Upper lobe of right lung (tissue), 1 donor: ENCODE measurements at regions not wholly inside any gene's neighbourhood (a gene's known extent, or its start where the extent isn't known, plus 50 kb on each side); places are given as distances from the start of the nearest gene placed in this dataset.

Experiments used
- ATAC-seq: fragments of 200-7000 bp; cut with Tn5 transposase; one replicate; pipeline ENCODE4 v1.9.1; 2020; ENCODE audit warnings: mild to moderate bottlenecking, moderate library complexity
- DNase-seq: peaks from one replicate; pipeline ENCODE4 v3.0.0-alpha.2; 2020
- H3K27ac ChIP-seq: fragments of 200-600 bp; one replicate; pipeline ENCODE4 v1.8.0; 2022
- H3K27me3 ChIP-seq: fragments of 200-600 bp; one replicate; pipeline ENCODE4 v1.8.0; 2022; ENCODE audit warnings: mild to moderate bottlenecking
- H3K36me3 ChIP-seq: fragments of 200-600 bp; one replicate; pipeline ENCODE4 v1.8.0; 2022
- H3K4me1 ChIP-seq: fragments of 200-600 bp; one replicate; pipeline ENCODE4 v1.8.0; 2022
- H3K4me3 ChIP-seq: fragments of 200-600 bp; one replicate; pipeline ENCODE4 v1.8.0; 2022; ENCODE audit warnings: mild to moderate bottlenecking
- H3K9me3 ChIP-seq: fragments of 200-600 bp; one replicate; pipeline ENCODE4 v1.8.0; 2022
- intact Hi-C: fragments of 100-400 bp; cut with DNase I; formaldehyde crosslinking; loops from one replicate; pipeline ENCODE4 v1.11.0; 2022
- TF ChIP-seq, protein P1 (sequence below): fragments of 200-600 bp; IDR thresholded peaks from one replicate; pipeline ENCODE4 v1.8.0; 2022; ENCODE audit warnings: antibody characterized with exemption
- donor health status: DM: no; HTN: yes; CAD: no; lungs with severe emphysema.

DNA sequence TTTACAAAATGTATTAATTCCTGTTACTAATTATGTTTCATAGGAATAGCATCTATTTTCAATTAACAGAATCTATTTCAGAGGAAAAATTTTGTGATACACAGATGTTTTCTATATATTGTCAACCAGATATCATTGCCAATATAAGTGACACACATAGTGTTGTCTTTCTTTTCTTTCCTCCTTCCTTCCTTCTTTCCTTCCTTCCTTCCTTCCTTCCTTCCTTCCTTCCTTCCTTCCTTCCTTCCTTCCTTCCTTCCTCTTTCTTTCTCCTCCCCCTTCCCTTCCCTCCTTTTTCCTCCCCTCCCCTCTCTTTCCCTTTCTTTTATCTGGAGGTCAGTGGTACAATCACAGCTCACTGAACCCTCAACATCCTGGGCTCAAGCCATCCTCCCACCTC lies 146.5 kb upstream of the DSEL start:
- no peak overlapping the region for H3K27ac ChIP-seq
- no peaks in the 10 kb centered on the region for H3K36me3 ChIP-seq
- H3K27me3 ChIP-seq: no peaks in the 10 kb centered on the region
- ATAC-seq (no peak), DNase-seq (no peak)
- no peaks in the 10 kb centered on the region for H3K9me3 ChIP-seq
- intact Hi-C loops: no loop called here
- TF ChIP-seq, protein P1, sequence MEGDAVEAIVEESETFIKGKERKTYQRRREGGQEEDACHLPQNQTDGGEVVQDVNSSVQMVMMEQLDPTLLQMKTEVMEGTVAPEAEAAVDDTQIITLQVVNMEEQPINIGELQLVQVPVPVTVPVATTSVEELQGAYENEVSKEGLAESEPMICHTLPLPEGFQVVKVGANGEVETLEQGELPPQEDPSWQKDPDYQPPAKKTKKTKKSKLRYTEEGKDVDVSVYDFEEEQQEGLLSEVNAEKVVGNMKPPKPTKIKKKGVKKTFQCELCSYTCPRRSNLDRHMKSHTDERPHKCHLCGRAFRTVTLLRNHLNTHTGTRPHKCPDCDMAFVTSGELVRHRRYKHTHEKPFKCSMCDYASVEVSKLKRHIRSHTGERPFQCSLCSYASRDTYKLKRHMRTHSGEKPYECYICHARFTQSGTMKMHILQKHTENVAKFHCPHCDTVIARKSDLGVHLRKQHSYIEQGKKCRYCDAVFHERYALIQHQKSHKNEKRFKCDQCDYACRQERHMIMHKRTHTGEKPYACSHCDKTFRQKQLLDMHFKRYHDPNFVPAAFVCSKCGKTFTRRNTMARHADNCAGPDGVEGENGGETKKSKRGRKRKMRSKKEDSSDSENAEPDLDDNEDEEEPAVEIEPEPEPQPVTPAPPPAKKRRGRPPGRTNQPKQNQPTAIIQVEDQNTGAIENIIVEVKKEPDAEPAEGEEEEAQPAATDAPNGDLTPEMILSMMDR: no peak
- no peaks in the 10 kb centered on the region for H3K4me1 ChIP-seq
- no peak overlapping the region for H3K4me3 ChIP-seq

DNA sequence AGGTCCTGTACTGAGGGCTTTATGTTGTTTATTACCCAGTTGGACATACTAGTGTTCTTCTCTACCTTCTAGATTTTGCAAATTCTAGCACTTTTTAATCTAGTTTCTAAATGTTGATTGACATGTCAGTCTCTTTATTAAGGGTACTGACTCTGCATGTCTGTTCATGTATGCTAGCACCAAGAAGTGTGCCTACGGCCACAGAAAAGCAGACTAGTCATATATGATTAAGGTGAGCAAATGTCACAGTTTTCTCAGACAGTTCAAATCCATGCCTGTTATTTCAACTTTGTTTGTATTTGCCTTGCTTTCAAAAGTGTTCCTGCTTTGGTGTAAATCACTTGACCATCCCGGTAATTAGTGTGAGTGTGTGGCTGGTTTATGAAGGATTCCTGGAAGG lies 145.0 kb upstream of the DSEL start:
- TF ChIP-seq, protein P1: no peak
- Histone ChIP-seq H3K9me3 (no peaks in the 10 kb centered on the region), H3K4me1 (no peaks in the 10 kb centered on the region), H3K27me3 (no peaks in the 10 kb centered on the region), H3K27ac (no peak overlapping the region), H3K4me3 (no peak overlapping the region), H3K36me3 (no peaks in the 10 kb centered on the region)
- intact Hi-C loops: no loop called here
- ATAC-seq (no peak), DNase-seq (no peak)

DNA sequence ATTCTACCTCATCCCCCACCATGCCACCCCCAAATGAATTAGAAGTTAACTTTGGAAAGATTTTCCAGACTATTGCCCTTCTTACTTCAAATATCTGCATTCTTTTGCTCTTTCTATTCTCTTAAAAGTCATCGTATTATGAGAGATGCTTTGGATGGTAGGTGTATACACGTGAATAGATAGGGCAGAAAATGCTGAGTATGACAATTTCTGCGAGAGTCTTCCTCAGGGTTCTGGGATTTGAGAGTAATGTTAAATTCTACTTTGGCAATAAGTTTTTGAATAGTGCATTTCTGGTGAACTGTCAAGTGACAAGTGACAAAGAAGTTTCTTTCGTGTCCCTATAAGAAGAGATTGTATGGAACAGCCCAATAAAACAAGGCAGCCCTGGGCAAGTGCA lies 137.6 kb upstream of the DSEL start:
- H3K27ac ChIP-seq: no peak overlapping the region
- no peaks in the 10 kb centered on the region for H3K9me3 ChIP-seq
- no peak overlapping the region for H3K4me3 ChIP-seq
- H3K27me3 ChIP-seq: no peaks in the 10 kb centered on the region
- TF ChIP-seq, protein P1: no peak
- DNase-seq (no peak), ATAC-seq (no peak)
- intact Hi-C loops: no loop called here
- no peaks in the 10 kb centered on the region for H3K4me1 ChIP-seq
- H3K36me3 ChIP-seq: no peaks in the 10 kb centered on the region

GRCh38 chr18:67652288-67652687 lies 135.8 kb upstream of the DSEL start:
- no peaks in the 10 kb centered on the region for H3K9me3 ChIP-seq
- no peak for DNase-seq
- H3K36me3 ChIP-seq: no peaks in the 10 kb centered on the region
- ATAC-seq: no peak
- no peaks in the 10 kb centered on the region for H3K27me3 ChIP-seq
- no peaks in the 10 kb centered on the region for H3K4me1 ChIP-seq
- intact Hi-C loops: no loop called here
- no peak overlapping the region for H3K4me3 ChIP-seq
- no peak overlapping the region for H3K27ac ChIP-seq
- TF ChIP-seq, protein P1: no peak

GRCh38 chr18:67651438-67651837 lies 134.9 kb upstream of the DSEL start:
- Histone ChIP-seq H3K9me3 (no peaks in the 10 kb centered on the region), H3K27me3 (no peaks in the 10 kb centered on the region), H3K4me3 (no peak overlapping the region), H3K36me3 (no peaks in the 10 kb centered on the region), H3K4me1 (no peaks in the 10 kb centered on the region), H3K27ac (no peak overlapping the region)
- intact Hi-C loops: no loop called here
- peak; percentile 42 for ATAC-seq
- TF ChIP-seq, protein P1: no peak
- DNase-seq: no peak

- intact Hi-C loops: no loop called here
- no peaks in the 10 kb centered on the region for H3K36me3 ChIP-seq
- no peaks in the 10 kb centered on the region for H3K9me3 ChIP-seq
- no peak overlapping the region for H3K4me3 ChIP-seq
- ATAC-seq (no peak), DNase-seq (no peak)
- TF ChIP-seq, protein P1: no peak
- no peak overlapping the region for H3K27ac ChIP-seq
- no peaks in the 10 kb centered on the region for H3K27me3 ChIP-seq
- no peaks in the 10 kb centered on the region for H3K4me1 ChIP-seq
Measured at GRCh38 chr18:67650686-67651385, 134.3 kb upstream of the DSEL start.
